Calu3 (cell line): ENCODE measurements at regions not wholly inside any gene's neighbourhood (a gene's known extent, or its start where the extent isn't known, plus 50 kb on each side); places are given as distances from the start of the nearest gene placed in this dataset.

ENCODE experiments used
- BruUV-seq: library from RNA; stranded (reverse); fragments of 400-500 nt; replicated peaks from 2 replicates; lab custom pipeline; 2021; lab: Mats Ljungman, UMichigan
- CTCF ChIA-PET: fragments of 300-600 bp; sonication (Branson Sonifier 250); formaldehyde crosslinking; loops from one replicate; lab custom pipeline; 2022; ENCODE audit warnings: antibody characterized with exemption; lab: Charles Lee
- DNase-seq: peaks from one replicate; pipeline ENCODE4 v3.0.0; 2022
- H3K27ac Mint-ChIP-seq: one replicate; pipeline ENCODE4 v1.8.0; 2022; ENCODE audit warnings: mixed read lengths; ENCODE audit not compliant: unreplicated experiment
- H3K27me3 Mint-ChIP-seq: one replicate; pipeline ENCODE4 v1.8.0; 2022; ENCODE audit warnings: mixed read lengths; ENCODE audit not compliant: unreplicated experiment
- H3K36me3 Mint-ChIP-seq: one replicate; pipeline ENCODE4 v1.8.0; 2022; ENCODE audit warnings: mild to moderate bottlenecking, moderate library complexity, mixed read lengths; ENCODE audit not compliant: insufficient read depth, unreplicated experiment
- H3K4me1 Mint-ChIP-seq: one replicate; pipeline ENCODE4 v1.8.0; 2022; ENCODE audit warnings: mild to moderate bottlenecking, low read depth, mixed read lengths; ENCODE audit not compliant: unreplicated experiment
- H3K4me3 Mint-ChIP-seq: one replicate; pipeline ENCODE4 v1.8.0; 2022; ENCODE audit warnings: mild to moderate bottlenecking, low read depth, moderate library complexity, mixed read lengths; ENCODE audit not compliant: unreplicated experiment
- H3K9me3 Mint-ChIP-seq: one replicate; pipeline ENCODE4 v1.8.0; 2022; ENCODE audit warnings: low read depth, mixed read lengths; ENCODE audit not compliant: unreplicated experiment
- CTCF ChIP-seq: fragments of 200-600 bp; IDR thresholded peaks from one replicate; pipeline ENCODE4 v1.8.0; 2022; ENCODE audit warnings: antibody characterized with exemption; ENCODE audit not compliant: unreplicated experiment
- intact Hi-C: fragments of 100-400 bp; cut with micrococcal nuclease; formaldehyde crosslinking; loops from one replicate; pipeline ENCODE4 v1.10.0; 2022; ENCODE audit not compliant: unreplicated experiment

- H3K4me1 Mint-ChIP-seq, result no peaks in the 10 kb centered on the region
- DNase-seq, result no peak
- H3K4me3 Mint-ChIP-seq, result no peak overlapping the region
- H3K9me3 Mint-ChIP-seq, result no peaks in the 10 kb centered on the region
- no peak for TF ChIP-seq CTCF
- intact Hi-C loops, result no loop called here
- CTCF ChIA-PET, result no interaction called here
- no peak overlapping the region for H3K27ac Mint-ChIP-seq
- no peaks in the 10 kb centered on the region for H3K27me3 Mint-ChIP-seq
- H3K36me3 Mint-ChIP-seq, result no peaks in the 10 kb centered on the region
- BruUV-seq, result no TSS peak
Measured at GRCh38 chr4:135123632-135124031, 922.0 kb upstream of the PABPC4L start.

DNA sequence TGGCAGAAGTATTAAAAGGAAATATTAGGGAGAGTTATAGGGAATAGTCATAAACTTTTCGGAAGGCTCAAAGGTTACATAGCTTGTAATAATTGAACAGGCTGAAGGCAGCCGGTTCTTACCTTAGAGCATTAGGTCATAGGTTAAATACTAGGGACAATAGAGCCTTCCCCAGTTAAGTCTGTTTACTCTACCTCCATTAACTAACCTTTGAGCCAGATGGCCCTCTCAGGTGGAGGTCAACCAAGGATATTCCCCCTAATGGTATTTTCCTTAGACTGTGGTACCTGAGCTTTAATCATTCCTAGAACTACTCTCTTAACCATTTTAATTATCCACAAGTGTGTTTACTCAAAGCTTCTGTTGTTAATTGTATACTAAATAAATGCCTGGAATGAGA lies 920.9 kb upstream of the PABPC4L start:
- Mint-ChIP-seq H3K27me3 (no peaks in the 10 kb centered on the region), H3K4me3 (no peak overlapping the region), H3K36me3 (no peaks in the 10 kb centered on the region), H3K9me3 (no peaks in the 10 kb centered on the region), H3K4me1 (no peaks in the 10 kb centered on the region), H3K27ac (no peak overlapping the region)
- DNase-seq, result no peak
- BruUV-seq, result no TSS peak
- intact Hi-C loops, result no loop called here
- no peak for TF ChIP-seq CTCF
- CTCF ChIA-PET, result no interaction called here

DNA sequence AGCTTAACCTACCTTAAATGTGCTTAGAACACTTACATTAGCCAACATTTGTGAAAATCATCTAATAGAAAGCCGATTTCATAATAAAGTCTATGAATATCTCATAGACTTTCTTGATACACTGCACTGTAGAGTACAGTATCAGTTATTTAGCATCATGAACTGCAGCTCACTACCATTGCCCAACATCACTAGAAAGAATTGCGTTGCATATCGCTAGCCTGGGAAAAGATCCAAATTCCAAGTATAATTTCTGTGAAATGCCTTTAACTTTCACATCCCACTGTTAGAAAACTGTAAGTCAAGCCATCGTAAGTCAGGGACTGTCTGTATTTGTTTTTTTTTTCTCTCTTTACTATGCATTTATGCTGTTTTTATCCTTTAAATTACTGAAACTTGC lies 918.6 kb upstream of the PABPC4L start:
- H3K36me3 Mint-ChIP-seq, result no peaks in the 10 kb centered on the region
- no peak for TF ChIP-seq CTCF

DNA sequence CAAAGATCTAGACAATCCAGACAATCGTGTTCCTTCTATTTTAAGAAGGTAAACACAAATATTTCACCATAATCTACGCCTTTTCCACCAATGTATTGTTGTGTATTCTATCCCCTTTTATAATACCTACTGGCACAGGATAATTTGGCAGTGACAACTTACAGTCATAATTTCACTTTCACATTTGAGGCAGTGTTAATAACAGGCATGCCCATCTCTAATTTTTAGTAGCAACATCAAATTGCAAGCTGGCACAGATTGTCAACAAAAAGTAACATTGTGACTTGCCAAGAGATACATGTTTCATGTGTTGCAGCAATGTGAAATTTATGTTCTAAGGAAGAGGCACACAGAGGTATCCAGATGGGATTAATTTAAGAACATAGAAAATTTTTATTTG lies 912.5 kb upstream of the PABPC4L start:
- Mint-ChIP-seq H3K27ac (no peak overlapping the region), H3K4me1 (no peaks in the 10 kb centered on the region), H3K9me3 (peaks cover 3% of the 10 kb centered on the region), H3K36me3 (no peaks in the 10 kb centered on the region), H3K4me3 (no peak overlapping the region), H3K27me3 (no peaks in the 10 kb centered on the region)
- BruUV-seq, result no TSS peak
- intact Hi-C loops, result no loop called here
- no peak for DNase-seq
- CTCF ChIA-PET, result no interaction called here
- no peak for TF ChIP-seq CTCF

More for the DNA sequence above, 918.6 kb upstream of the PABPC4L start:
- CTCF ChIA-PET, result no interaction called here
- no TSS peak for BruUV-seq
- intact Hi-C loops, result no loop called here
- Mint-ChIP-seq H3K4me1 (no peaks in the 10 kb centered on the region), H3K9me3 (no peaks in the 10 kb centered on the region), H3K27me3 (no peaks in the 10 kb centered on the region), H3K27ac (no peak overlapping the region), H3K4me3 (no peak overlapping the region)
- DNase-seq, result no peak
